Aorta (tissue), 5 donors: ENCODE measurements at regions not wholly inside any gene's neighbourhood (a gene's known extent, or its start where the extent isn't known, plus 50 kb on each side); places are given as distances from the start of the nearest gene placed in this dataset.

Experiments
- ATAC-seq: fragments of 200-7000 bp; cut with Tn5 transposase; one replicate; pipeline ENCODE4 v1.9.1; 2022; ENCODE audit warnings: moderate library complexity; ENCODE audit not compliant: low FRiP score
- DNase-seq, 2 donors: peaks; one replicate each; pipeline ENCODE4 v3.0.0-alpha.2; 2020
- H3K27ac ChIP-seq, 2 donors: one replicate each; pipeline ENCODE4 v1.5.1; 2013; ENCODE audit warnings: low read length in 2 of 2, mild to moderate bottlenecking in 2 of 2, moderate library complexity in 2 of 2, control low read depth in 1 of 2, inconsistent platforms in 1 of 2, low read depth in 1 of 2
- H3K27me3 ChIP-seq, 2 donors: one replicate each; pipeline ENCODE4 v1.6.1; 2013; ENCODE audit warnings: control low read depth in 1 of 2, low read length in 1 of 2, mild to moderate bottlenecking in 1 of 2, moderate library complexity in 1 of 2; ENCODE audit not compliant: insufficient read depth in 2 of 2, control insufficient read depth in 1 of 2
- H3K36me3 ChIP-seq, 2 donors: one replicate each; pipeline ENCODE4 v1.6.1; 2013; ENCODE audit warnings: control low read depth in 1 of 2, low read length in 1 of 2, mild to moderate bottlenecking in 1 of 2; ENCODE audit not compliant: insufficient read depth in 2 of 2, control insufficient read depth in 1 of 2
- H3K4me1 ChIP-seq, 2 donors: one replicate each; pipeline ENCODE4 v1.6.1; 2013; ENCODE audit warnings: low read length in 2 of 2, control low read depth in 1 of 2, mild to moderate bottlenecking in 1 of 2, moderate library complexity in 1 of 2; ENCODE audit not compliant: insufficient read depth in 2 of 2, control insufficient read depth in 1 of 2
- H3K4me3 ChIP-seq, 2 donors: one replicate each; pipeline ENCODE4 v1.5.1; 2013; ENCODE audit warnings: low read length in 2 of 2, control low read depth in 1 of 2, mild to moderate bottlenecking in 1 of 2
- H3K9me3 ChIP-seq: one replicate; pipeline ENCODE4 v1.6.1; 2013; ENCODE audit warnings: mild to moderate bottlenecking, low read length; ENCODE audit not compliant: control insufficient read depth
- WGBS, 2 donors: extraction: QIAGEN DNeasy Blood & Tissue Kit; methylation state at CpG; one replicate each; pipeline ENCODE4 v1.1.7; 2013; 5-methylcytosine and 5-hydroxymethylcytosine counted together
- intact Hi-C, 2 donors: fragments of 100-400 bp; cut with DNase I; formaldehyde crosslinking; loops; one replicate each; pipeline versions ENCODE4 v1.14.2 to v1.15.0; 2022
- donor health status: healthy with polysubstance abuse.
- donor health status: Bipolar disorder and iron deficiency.
- donor health status: DM: no; HTN: no; CAD: no.
- donor health status: DM: no; HTN: no; CAD: no.
- donor health status: DM: yes; HTN: yes; CAD: no.

DNA sequence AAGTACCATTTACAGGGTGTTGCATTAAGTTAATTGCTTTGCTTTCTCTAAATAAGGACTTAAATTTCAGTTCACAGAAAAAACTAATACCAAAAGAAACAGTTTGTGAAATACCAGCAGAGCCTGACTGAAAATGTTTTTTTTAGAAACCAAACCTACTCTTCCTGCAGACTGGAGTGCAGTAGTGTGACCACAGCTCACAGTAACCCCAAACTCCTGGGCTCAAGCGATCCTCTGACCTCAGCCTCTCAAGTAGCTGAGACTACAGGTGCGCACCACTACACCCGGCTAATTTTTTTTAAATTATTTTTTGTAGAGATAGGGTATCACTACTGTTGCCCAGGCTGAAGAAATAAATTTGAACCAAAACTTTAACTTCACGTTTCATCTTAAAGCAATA is 103.5 kb upstream of the PLEKHA5 start:
- no peak for ATAC-seq
- no peak for DNase-seq
- H3K4me1 ChIP-seq, result no peaks in the 10 kb centered on the region

GRCh38 chr12:19026614-19027488 is 102.7 kb upstream of the PLEKHA5 start:
- Histone ChIP-seq H3K4me3 (no peak overlapping the region), H3K9me3 (no peaks in the 10 kb centered on the region), H3K27me3 (no peaks in the 10 kb centered on the region), H3K36me3 (no peaks in the 10 kb centered on the region), H3K27ac (no peak overlapping the region), H3K4me1 (no peaks in the 10 kb centered on the region)
- ATAC-seq (no peak), DNase-seq (no peak)
- intact Hi-C loops, result no loop called here
- WGBS, 2 donors, result 66 to 75% methylated on average over 7 of the region's 7 CpGs

More for the DNA sequence above, 103.5 kb upstream of the PLEKHA5 start:
- WGBS, 2 donors, result 88 to 90% methylated on average over 4 of the region's 4 CpGs
- Histone ChIP-seq H3K36me3 (no peaks in the 10 kb centered on the region), H3K9me3 (no peaks in the 10 kb centered on the region), H3K4me3 (no peak overlapping the region), H3K27me3 (no peaks in the 10 kb centered on the region), H3K27ac (no peak overlapping the region)
- intact Hi-C loops, result no loop called here

DNA sequence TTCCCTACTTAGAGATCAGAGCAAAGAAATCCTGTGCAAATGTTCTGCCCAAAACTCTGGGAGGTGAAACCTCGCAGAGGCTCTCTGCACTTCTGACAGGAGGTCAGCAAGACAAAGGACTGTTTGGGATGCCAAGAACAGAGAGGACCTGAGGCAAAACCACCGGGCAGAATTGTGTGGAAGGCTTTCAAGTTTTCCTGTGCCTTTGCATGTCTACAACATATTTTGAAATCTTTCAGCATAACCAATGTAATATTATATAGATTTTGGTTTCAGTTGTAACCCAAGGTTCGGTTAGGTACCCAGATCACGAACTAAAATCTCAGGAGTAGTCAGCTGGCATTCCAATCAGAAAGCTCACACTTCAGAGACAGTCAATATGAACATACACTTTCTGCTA is 99.4 kb upstream of the PLEKHA5 start:
- H3K9me3 ChIP-seq, result peaks cover 5% of the 10 kb centered on the region
- no peaks in the 10 kb centered on the region for H3K27me3 ChIP-seq
- no peak overlapping the region for H3K27ac ChIP-seq
- WGBS, 2 donors, result 65 to 73% methylated on average over 4 of the region's 4 CpGs
- H3K36me3 ChIP-seq, result no peaks in the 10 kb centered on the region
- no peaks in the 10 kb centered on the region for H3K4me1 ChIP-seq
- no peak for ATAC-seq
- intact Hi-C loops, result no loop called here
- H3K4me3 ChIP-seq, result no peak overlapping the region
- DNase-seq, result no peak

GRCh38 chr12:19030603-19031002 is 98.9 kb upstream of the PLEKHA5 start:
- ATAC-seq, result no peak
- peaks cover 5% of the 10 kb centered on the region for H3K9me3 ChIP-seq
- H3K36me3 ChIP-seq, result no peaks in the 10 kb centered on the region
- intact Hi-C loops, result no loop called here
- no peak for DNase-seq
- no peak overlapping the region for H3K4me3 ChIP-seq
- H3K4me1 ChIP-seq, result no peaks in the 10 kb centered on the region
- H3K27me3 ChIP-seq, result no peaks in the 10 kb centered on the region
- no peak overlapping the region for H3K27ac ChIP-seq

GRCh38 chr12:19031032-19031431 is 98.5 kb upstream of the PLEKHA5 start:
- Histone ChIP-seq H3K36me3 (no peaks in the 10 kb centered on the region), H3K9me3 (peaks cover 5% of the 10 kb centered on the region), H3K4me3 (no peak overlapping the region), H3K27me3 (no peaks in the 10 kb centered on the region), H3K27ac (no peak overlapping the region), H3K4me1 (no peaks in the 10 kb centered on the region)
- intact Hi-C loops, result no loop called here
- no peak for DNase-seq
- no peak for ATAC-seq
- 82 to 93% methylated on average over 4 of the region's 4 CpGs for WGBS, 2 donors

- Histone ChIP-seq H3K4me1 (no peaks in the 10 kb centered on the region), H3K27me3 (no peaks in the 10 kb centered on the region), H3K27ac (no peak overlapping the region), H3K9me3 (peaks cover 5% of the 10 kb centered on the region), H3K36me3 (no peaks in the 10 kb centered on the region), H3K4me3 (no peak overlapping the region)
- WGBS, 2 donors, result 85 to 88% methylated on average over 5 of the region's 5 CpGs
- ATAC-seq (no peak), DNase-seq (no peak)
- intact Hi-C loops, result no loop called here
Measured at GRCh38 chr12:19032826-19033225, 96.7 kb upstream of the PLEKHA5 start.

DNA sequence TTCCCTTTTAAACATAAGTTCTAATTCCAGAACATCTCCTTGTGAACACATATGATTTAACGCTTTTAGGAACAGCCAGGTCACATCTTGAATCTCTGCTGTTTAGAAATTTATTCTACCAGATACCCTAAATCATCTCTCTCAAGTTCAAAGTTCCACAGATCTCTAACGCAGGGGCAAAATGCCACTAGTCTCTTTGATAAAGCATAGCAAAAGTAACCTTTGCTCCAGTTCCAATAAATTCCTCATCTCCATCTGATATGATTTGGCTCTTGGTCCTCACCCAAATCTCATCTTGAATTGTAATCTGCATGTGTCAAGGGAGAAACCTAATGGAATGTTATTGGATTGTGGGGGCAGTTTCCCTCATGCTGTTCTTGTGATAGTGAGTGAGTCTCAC is 96.3 kb upstream of the PLEKHA5 start:
- Histone ChIP-seq H3K27ac (no peak overlapping the region), H3K36me3 (no peaks in the 10 kb centered on the region), H3K4me3 (no peak overlapping the region), H3K9me3 (peaks cover 5% of the 10 kb centered on the region), H3K27me3 (no peaks in the 10 kb centered on the region), H3K4me1 (no peaks in the 10 kb centered on the region)
- ATAC-seq (no peak), DNase-seq (no peak)
- WGBS, 2 donors, result 88 to 89% methylated on average over 2 of the region's 2 CpGs
- intact Hi-C loops, result no loop called here

- intact Hi-C loops, result no loop called here
- peaks cover 5% of the 10 kb centered on the region for H3K9me3 ChIP-seq
- ATAC-seq (no peak), DNase-seq (no peak)
- no peak overlapping the region for H3K27ac ChIP-seq
- H3K4me1 ChIP-seq, result no peaks in the 10 kb centered on the region
- H3K27me3 ChIP-seq, result no peaks in the 10 kb centered on the region
- H3K4me3 ChIP-seq, result no peak overlapping the region
- 61 to 63% methylated on average over 2 of the region's 2 CpGs for WGBS, 2 donors
- no peaks in the 10 kb centered on the region for H3K36me3 ChIP-seq
Measured at GRCh38 chr12:19034937-19035336, 94.6 kb upstream of the PLEKHA5 start.

- WGBS, 2 donors, result 13 to 28% methylated on average over 1 of the region's 1 CpG
- Histone ChIP-seq H3K27me3 (no peaks in the 10 kb centered on the region), H3K9me3 (peaks cover 5% of the 10 kb centered on the region), H3K4me1 (no peaks in the 10 kb centered on the region), H3K36me3 (no peaks in the 10 kb centered on the region), H3K27ac (no peak overlapping the region), H3K4me3 (no peak overlapping the region)
- DNase-seq, result no peak
- intact Hi-C loops, result no loop called here
- peak; percentile 69 for ATAC-seq
Measured at GRCh38 chr12:19035536-19035935, 94.0 kb upstream of the PLEKHA5 start.
